ENCODE measurements at regions not wholly inside any gene's neighbourhood (a gene's known extent, or its start where the extent isn't known, plus 50 kb on each side); places are given as distances from the start of the nearest gene placed in this dataset.

- no peaks in the 10 kb centered on the region for H3K9me3 ChIP-seq (ENCODE audit: control insufficient read depth in 1 of 2, insufficient read depth in 1 of 2, low read depth in 1 of 2, low read length in 2 of 2)
- POLR2A ChIA-PET, result no interaction called here
Measured at GRCh38 chr10:121300723-121301122, 297.5 kb downstream of the FGFR2 start.

More at GRCh38 chr10:121300723-121301122, 297.5 kb downstream of the FGFR2 start:
- CTCF ChIA-PET, result no interaction called here
- no peak overlapping the region for H3K9ac ChIP-seq (ENCODE audit: low read length)
- H3K27ac ChIP-seq (ENCODE audit: low read depth, low read length), result no peak overlapping the region
- H3K79me2 ChIP-seq (ENCODE audit: insufficient read depth, low read length), result no peaks in the 10 kb centered on the region
- no peak overlapping the region for H2AFZ ChIP-seq (ENCODE audit: low read depth, low read length, poor library complexity, severe bottlenecking)
- TF ChIP-seq CTCF (IDR thresholded peaks at IDR 0.05 in 2 of 3, conservative IDR thresholded peaks at IDR 0.05 in 1 of 3; ENCODE audit: borderline replicate concordance in 1 of 3, insufficient read depth in 1 of 3, low read depth in 2 of 3, low read length in 2 of 3), result no peak
- no peak for TF ChIP-seq POLR2AphosphoS5 (IDR thresholded peaks at IDR 0.05; ENCODE audit: low read depth, low read length)
- TF ChIP-seq SP1 (IDR thresholded peaks at IDR 0.05; ENCODE audit: low read depth), result no peak
- no peak for TF ChIP-seq ZNF274 (IDR thresholded peaks at IDR 0.05; ENCODE audit: low read depth, low read length)
- TF ChIP-seq RAD21 (IDR thresholded peaks at IDR 0.05; ENCODE audit: low read depth), result no peak
- no peak for TF ChIP-seq ZFX (IDR thresholded peaks at IDR 0.05)
- no peak for TF ChIP-seq EZH2 (IDR thresholded peaks at IDR 0.05)
- no peak for TF ChIP-seq EZH2phosphoT487 (IDR thresholded peaks at IDR 0.05; ENCODE audit: borderline replicate concordance)
- no peak for TF ChIP-seq TCF7L2 (IDR thresholded peaks at IDR 0.05; ENCODE audit: borderline replicate concordance, extremely low read depth, insufficient read depth, insufficient read length)
- no peak for TF ChIP-seq JUND (IDR thresholded peaks at IDR 0.05)
- TF ChIP-seq ELF1 (IDR thresholded peaks at IDR 0.05; ENCODE audit: borderline replicate concordance, low read depth), result no peak
- TF ChIP-seq YY1 (IDR thresholded peaks at IDR 0.05; ENCODE audit: extremely low read depth, insufficient replicate concordance, low read depth, low read length), result no peak
- TF ChIP-seq, protein P1, sequence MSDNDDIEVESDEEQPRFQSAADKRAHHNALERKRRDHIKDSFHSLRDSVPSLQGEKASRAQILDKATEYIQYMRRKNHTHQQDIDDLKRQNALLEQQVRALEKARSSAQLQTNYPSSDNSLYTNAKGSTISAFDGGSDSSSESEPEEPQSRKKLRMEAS (IDR thresholded peaks at IDR 0.05), result no peak
- TF ChIP-seq CEBPB (IDR thresholded peaks at IDR 0.05; ENCODE audit: low read depth), result no peak
- no peak for TF ChIP-seq EGR1 (IDR thresholded peaks at IDR 0.05; ENCODE audit: low read depth)
- no peak for TF ChIP-seq SRF (IDR thresholded peaks at IDR 0.05; ENCODE audit: low read depth)
- TF ChIP-seq, protein P2, sequence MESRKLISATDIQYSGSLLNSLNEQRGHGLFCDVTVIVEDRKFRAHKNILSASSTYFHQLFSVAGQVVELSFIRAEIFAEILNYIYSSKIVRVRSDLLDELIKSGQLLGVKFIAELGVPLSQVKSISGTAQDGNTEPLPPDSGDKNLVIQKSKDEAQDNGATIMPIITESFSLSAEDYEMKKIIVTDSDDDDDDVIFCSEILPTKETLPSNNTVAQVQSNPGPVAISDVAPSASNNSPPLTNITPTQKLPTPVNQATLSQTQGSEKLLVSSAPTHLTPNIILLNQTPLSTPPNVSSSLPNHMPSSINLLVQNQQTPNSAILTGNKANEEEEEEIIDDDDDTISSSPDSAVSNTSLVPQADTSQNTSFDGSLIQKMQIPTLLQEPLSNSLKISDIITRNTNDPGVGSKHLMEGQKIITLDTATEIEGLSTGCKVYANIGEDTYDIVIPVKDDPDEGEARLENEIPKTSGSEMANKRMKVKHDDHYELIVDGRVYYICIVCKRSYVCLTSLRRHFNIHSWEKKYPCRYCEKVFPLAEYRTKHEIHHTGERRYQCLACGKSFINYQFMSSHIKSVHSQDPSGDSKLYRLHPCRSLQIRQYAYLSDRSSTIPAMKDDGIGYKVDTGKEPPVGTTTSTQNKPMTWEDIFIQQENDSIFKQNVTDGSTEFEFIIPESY (IDR thresholded peaks at IDR 0.05; ENCODE audit: extremely low read depth, insufficient replicate concordance, low read length), result no peak
- TF ChIP-seq ATF3 (IDR thresholded peaks at IDR 0.05), result no peak
- RAD21 ChIA-PET (ENCODE audit: low non-redundant PET in 1 of 2, low total read pairs in 2 of 2, uncharacterized antibody in 2 of 2, unreplicated experiment in 2 of 2), result no interaction called here
- H3K4me2 ChIP-seq (ENCODE audit: low read length), result no peak overlapping the region
- DNase-seq (ENCODE audit: low read depth, low spot score) (no peak), ATAC-seq (no peak)
- intact Hi-C loops (cut with micrococcal nuclease), result no loop called here
- H3K9me2 ChIP-seq (ENCODE audit: insufficient read depth), result no peaks in the 10 kb centered on the region
- BruUV-seq (replicated peaks), result no TSS peak
- H4K20me1 ChIP-seq (ENCODE audit: insufficient read depth), result no peaks in the 10 kb centered on the region
- H3K27me3 ChIP-seq (ENCODE audit: insufficient read depth, low read length), result 0 out of 2 replicates have a peak, but pooled peaks cover 5% of the 10 kb centered on the region
- H3K36me3 ChIP-seq (ENCODE audit: control insufficient read depth in 1 of 2, insufficient read depth in 2 of 2, low read length in 2 of 2), result no peaks in the 10 kb centered on the region
- H3K4me1 ChIP-seq (ENCODE audit: control insufficient read depth in 1 of 2, insufficient read depth in 2 of 2, low read length in 2 of 2), result no peaks in the 10 kb centered on the region
- H3K4me3 ChIP-seq (replicated peaks in 1 of 2; ENCODE audit: low read depth in 1 of 2, low read length in 2 of 2), result no peak overlapping the region
